ENCODE measurements at regions not wholly inside any gene's neighbourhood (a gene's known extent, or its start where the extent isn't known, plus 50 kb on each side); places are given as distances from the start of the nearest gene placed in this dataset.

GRCh38 chr1:187854457-187854856, 1025.7 kb downstream of the PLA2G4A start:
- TF ChIP-seq CTCF (IDR thresholded peaks at IDR 0.05): no peak
- TF ChIP-seq ZFX (IDR thresholded peaks at IDR 0.05; ENCODE audit: borderline replicate concordance): no peak

Measured in 22Rv1 (cell line).